Mesenchymal stem cell (in vitro differentiated cells and primary cell): ENCODE measurements at regions not wholly inside any gene's neighbourhood (a gene's known extent, or its start where the extent isn't known, plus 50 kb on each side); places are given as distances from the start of the nearest gene placed in this dataset.

Experiments
- DNase-seq: peaks from one replicate; pipeline ENCODE4 v3.0.0-alpha.2; 2013
- H2AFZ ChIP-seq: one replicate; pipeline ENCODE4 v1.6.1; 2013; ENCODE audit warnings: low read depth, mild to moderate bottlenecking, control low read depth, inconsistent platforms, low read length, moderate library complexity
- H2AK5ac ChIP-seq: 2 replicates; pipeline ENCODE4 v1.6.1; 2013; ENCODE audit warnings: low read length, moderate library complexity, mild to moderate bottlenecking, inconsistent platforms; ENCODE audit not compliant: severe bottlenecking
- H2BK120ac ChIP-seq: one replicate; pipeline ENCODE4 v1.6.1; 2013; ENCODE audit warnings: low read depth, mild to moderate bottlenecking, inconsistent platforms, low read length, moderate library complexity
- H2BK12ac ChIP-seq, 2 experiments: one replicate each; pipeline ENCODE4 v1.6.1; 2013; ENCODE audit warnings: inconsistent platforms in 2 of 2, low read length in 2 of 2, mild to moderate bottlenecking in 2 of 2, moderate library complexity in 2 of 2, control low read depth in 1 of 2
- H2BK15ac ChIP-seq: one replicate; pipeline ENCODE4 v1.6.1; 2013; ENCODE audit warnings: mild to moderate bottlenecking, low read depth, inconsistent platforms; ENCODE audit not compliant: poor library complexity, severe bottlenecking
- H2BK5ac ChIP-seq: 2 replicates; pipeline ENCODE4 v1.6.1; 2013; ENCODE audit warnings: low read depth, mild to moderate bottlenecking, low read length, control low read depth, inconsistent platforms; ENCODE audit not compliant: poor library complexity, severe bottlenecking
- H3K14ac ChIP-seq, 2 experiments: one replicate each; pipeline ENCODE4 v1.6.1; 2013; ENCODE audit warnings: inconsistent platforms in 2 of 2, low read length in 2 of 2, control low read depth in 1 of 2, mild to moderate bottlenecking in 1 of 2, moderate library complexity in 1 of 2
- H3K18ac ChIP-seq, 2 experiments: one replicate each; pipeline ENCODE4 v1.6.1; 2013; ENCODE audit warnings: inconsistent platforms in 2 of 2, low read length in 2 of 2, control low read depth in 1 of 2, low read depth in 1 of 2, mild to moderate bottlenecking in 1 of 2
- H3K23ac ChIP-seq, 2 experiments: one replicate each; pipeline ENCODE4 v1.6.1; 2013; ENCODE audit warnings: inconsistent platforms in 2 of 2, low read length in 2 of 2, mild to moderate bottlenecking in 2 of 2, moderate library complexity in 2 of 2, control low read depth in 1 of 2
- H3K27ac ChIP-seq: 2 replicates; pipeline ENCODE4 v1.5.1; 2013; ENCODE audit warnings: mild to moderate bottlenecking, moderate library complexity, low read length, control low read depth, inconsistent platforms; ENCODE audit not compliant: poor library complexity, severe bottlenecking
- H3K27me3 ChIP-seq, 2 experiments: 2 replicates each; pipeline versions ENCODE4 v1.6.1 to v1.7.0; 2013; ENCODE audit warnings: low read length in 2 of 2, mild to moderate bottlenecking in 2 of 2, moderate library complexity in 2 of 2, control low read depth in 1 of 2, inconsistent platforms in 1 of 2; ENCODE audit not compliant: control insufficient read depth in 1 of 2, insufficient read depth in 1 of 2
- H3K36me3 ChIP-seq, 2 experiments: 2 replicates each; pipeline versions ENCODE4 v1.6.1 to v1.7.0; 2013; ENCODE audit warnings: low read length in 2 of 2, control low read depth in 1 of 2, inconsistent platforms in 1 of 2, low read depth in 1 of 2, mild to moderate bottlenecking in 1 of 2; ENCODE audit not compliant: insufficient read depth in 2 of 2, control insufficient read depth in 1 of 2
- H3K4ac ChIP-seq, 2 experiments: one replicate each; pipeline ENCODE4 v1.6.1; 2013; ENCODE audit warnings: inconsistent platforms in 2 of 2, low read length in 2 of 2, mild to moderate bottlenecking in 2 of 2, moderate library complexity in 2 of 2, control low read depth in 1 of 2, low read depth in 1 of 2
- H3K4me1 ChIP-seq: 2 replicates; pipeline ENCODE4 v1.6.1; 2013; ENCODE audit warnings: low read depth, low read length, control low read depth; ENCODE audit not compliant: control insufficient read depth, insufficient read depth
- H3K4me2 ChIP-seq: 2 replicates; pipeline ENCODE4 v1.6.1; 2013; ENCODE audit warnings: low read length, mild to moderate bottlenecking, inconsistent platforms; ENCODE audit not compliant: poor library complexity, severe bottlenecking
- H3K4me3 ChIP-seq, 2 experiments: 2 replicates each; pipeline versions ENCODE4 v1.5.1 to v1.7.0; 2013; ENCODE audit warnings: low read length in 2 of 2, mild to moderate bottlenecking in 2 of 2, control low read depth in 1 of 2, low read depth in 1 of 2; ENCODE audit not compliant: insufficient read depth in 1 of 2
- H3K79me1 ChIP-seq: replicated peaks from 2 replicates; pipeline ENCODE4 v1.6.1; 2013; ENCODE audit warnings: mild to moderate bottlenecking, control low read depth, low read length, inconsistent platforms; ENCODE audit not compliant: poor library complexity, severe bottlenecking
- H3K9ac ChIP-seq: 2 replicates; pipeline ENCODE4 v1.7.0; 2013; ENCODE audit warnings: mild to moderate bottlenecking, low read length, moderate library complexity
- H3K9me3 ChIP-seq: 2 replicates; pipeline ENCODE4 v1.7.0; 2013; ENCODE audit warnings: mild to moderate bottlenecking, low read length; ENCODE audit not compliant: control insufficient read depth
- H4K8ac ChIP-seq: one replicate; pipeline ENCODE4 v1.6.1; 2013; ENCODE audit warnings: inconsistent platforms, mild to moderate bottlenecking, low read length, moderate library complexity
- H4K91ac ChIP-seq: one replicate; pipeline ENCODE4 v1.6.1; 2013; ENCODE audit warnings: mild to moderate bottlenecking, low read length, inconsistent platforms
- WGBS: methylation state at CpG from one replicate; pipeline ENCODE4 v1.1.7; 2013; ENCODE audit warnings: mixed read lengths; 5-methylcytosine and 5-hydroxymethylcytosine counted together

DNA sequence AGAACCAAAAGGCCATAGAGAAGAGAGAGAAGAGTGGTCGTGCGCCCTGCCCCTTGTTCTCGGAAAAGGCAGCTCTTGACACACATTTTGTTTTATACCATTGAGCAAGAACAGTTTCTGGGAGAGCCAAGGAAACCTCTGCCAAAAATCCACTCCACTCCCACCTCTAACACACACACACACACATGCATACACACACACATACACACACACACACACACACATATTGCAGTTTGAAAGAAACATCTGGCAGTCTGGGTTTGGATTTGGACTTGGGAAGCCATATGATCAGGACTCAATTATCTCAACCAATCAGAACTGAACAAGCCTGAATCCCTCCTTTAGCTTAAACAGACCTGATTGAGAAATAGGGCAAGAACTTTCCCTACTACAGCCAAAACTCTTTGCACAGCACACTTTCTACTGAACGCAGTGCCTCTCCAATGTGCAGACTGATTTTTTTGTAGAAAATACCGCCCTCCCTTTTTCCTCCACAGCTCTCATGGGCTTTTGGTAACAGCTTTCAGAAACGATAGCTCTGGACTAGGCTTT is 484.0 kb upstream of the ZWINT start:
- no peak overlapping the region for H3K4ac ChIP-seq
- WGBS: 78% methylated on average over 6 of the region's 6 CpGs
- no peak overlapping the region for H4K91ac ChIP-seq
- H3K14ac ChIP-seq: no peak overlapping the region
- H3K4me1 ChIP-seq: no peaks in the 10 kb centered on the region
- H2BK5ac ChIP-seq: no peak overlapping the region
- H3K79me1 ChIP-seq: no peaks in the 10 kb centered on the region
- H3K27ac ChIP-seq: no peak overlapping the region
- H2AK5ac ChIP-seq: no peak overlapping the region
- H3K36me3 ChIP-seq: no peaks in the 10 kb centered on the region
- no peak for DNase-seq
- H2AFZ ChIP-seq: no peak overlapping the region
- H3K18ac ChIP-seq: no peak overlapping the region
- no peak overlapping the region for H2BK120ac ChIP-seq
- no peaks in the 10 kb centered on the region for H3K9me3 ChIP-seq
- H3K23ac ChIP-seq: no peak overlapping the region
- H3K9ac ChIP-seq: no peak overlapping the region
- no peak overlapping the region for H2BK12ac ChIP-seq
- H3K27me3 ChIP-seq: no peaks in the 10 kb centered on the region
- H4K8ac ChIP-seq: no peak overlapping the region
- H3K4me3 ChIP-seq: no peak overlapping the region
- no peak overlapping the region for H3K4me2 ChIP-seq
- H2BK15ac ChIP-seq: no peak overlapping the region

DNA sequence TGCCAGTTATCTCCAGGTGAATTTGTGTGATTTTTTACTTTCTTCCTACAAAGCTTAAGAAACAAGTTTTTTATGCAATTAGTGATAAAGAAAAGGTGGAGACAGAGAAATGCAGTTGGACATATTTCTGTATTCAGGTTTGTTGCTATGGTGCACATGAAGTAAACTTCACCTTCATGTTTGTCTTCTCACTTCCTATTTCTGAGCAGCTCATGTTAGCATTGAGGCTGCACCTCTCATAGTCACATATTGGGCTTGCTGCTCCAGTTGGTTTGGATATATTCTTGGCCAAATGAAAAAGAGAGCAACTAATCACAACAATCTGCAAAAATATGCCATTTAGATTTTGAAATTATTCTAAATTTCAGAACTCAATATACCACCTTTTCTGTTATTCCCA is 475.6 kb upstream of the ZWINT start:
- Histone ChIP-seq H2BK15ac (no peak overlapping the region), H3K9ac (no peak overlapping the region), H2BK5ac (no peak overlapping the region), H3K18ac (no peak overlapping the region), H3K4me1 (no peaks in the 10 kb centered on the region), H2AFZ (no peak overlapping the region), H4K91ac (no peak overlapping the region), H3K27me3 (no peaks in the 10 kb centered on the region), H2AK5ac (no peak overlapping the region), H3K23ac (no peak overlapping the region), H4K8ac (no peak overlapping the region), H3K14ac (no peak overlapping the region), H2BK12ac (no peak overlapping the region), H3K79me1 (no peaks in the 10 kb centered on the region), H2BK120ac (no peak overlapping the region), H3K27ac (no peak overlapping the region), H3K4me3 (no peak overlapping the region), H3K9me3 (no peaks in the 10 kb centered on the region), H3K36me3 (no peaks in the 10 kb centered on the region), H3K4me2 (no peak overlapping the region), H3K4ac (no peak overlapping the region)
- no peak for DNase-seq

DNA sequence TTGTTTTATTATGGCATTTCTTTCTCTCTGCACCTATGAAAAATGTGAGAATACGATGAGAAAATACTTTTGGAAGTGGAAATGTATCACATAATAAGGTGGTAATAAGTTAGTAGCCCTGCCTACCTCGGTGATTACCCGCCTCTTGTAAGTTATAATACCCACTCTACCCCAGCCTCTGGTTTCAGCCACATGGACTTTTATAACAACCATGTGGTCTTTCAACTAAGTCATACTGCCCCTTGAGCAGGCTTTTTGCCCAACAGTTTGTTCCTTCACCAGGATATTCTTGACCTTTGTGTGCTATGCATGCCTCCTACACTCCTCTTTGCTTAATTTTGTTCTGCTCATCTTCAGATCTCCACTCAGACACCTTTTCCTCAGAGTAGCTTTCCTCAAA is 470.6 kb upstream of the ZWINT start:
- Histone ChIP-seq H2BK120ac (no peak overlapping the region), H3K27ac (no peak overlapping the region), H4K8ac (no peak overlapping the region), H3K23ac (no peak overlapping the region), H3K4me1 (no peaks in the 10 kb centered on the region), H3K9me3 (peaks cover 8% of the 10 kb centered on the region), H3K27me3 (no peaks in the 10 kb centered on the region), H3K18ac (no peak overlapping the region), H3K14ac (no peak overlapping the region), H3K4me2 (no peak overlapping the region), H2AK5ac (no peak overlapping the region), H3K4me3 (no peak overlapping the region), H3K4ac (no peak overlapping the region), H2BK5ac (no peak overlapping the region), H3K36me3 (no peaks in the 10 kb centered on the region), H2BK15ac (no peak overlapping the region), H3K9ac (no peak overlapping the region), H2BK12ac (no peak overlapping the region), H2AFZ (no peak overlapping the region), H4K91ac (no peak overlapping the region), H3K79me1 (no peaks in the 10 kb centered on the region)
- WGBS: 44% methylated on average over 3 of the region's 3 CpGs
- DNase-seq: no peak

DNA sequence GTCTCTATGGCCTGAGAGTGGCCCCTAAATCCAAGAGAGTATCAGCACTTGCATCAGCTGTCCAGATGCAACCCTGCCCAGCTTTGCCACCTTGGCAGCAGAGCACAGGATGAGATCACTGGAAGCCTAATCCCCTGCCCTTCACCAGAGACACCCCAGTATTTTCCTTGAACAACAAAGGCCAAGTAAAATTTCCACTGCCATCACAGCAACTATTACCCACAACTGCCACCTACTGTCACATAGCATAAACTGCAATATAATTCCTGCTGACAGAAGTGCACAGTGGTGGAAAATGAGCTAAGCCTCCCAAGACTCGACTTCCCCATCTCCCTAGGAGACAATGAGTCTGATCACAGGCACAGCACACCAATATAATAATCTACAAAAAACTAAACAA is 462.8 kb upstream of the ZWINT start:
- Histone ChIP-seq H3K4me1 (no peaks in the 10 kb centered on the region), H3K36me3 (no peaks in the 10 kb centered on the region), H3K27ac (no peak overlapping the region), H4K8ac (no peak overlapping the region), H3K4ac (no peak overlapping the region), H3K18ac (no peak overlapping the region), H3K79me1 (no peaks in the 10 kb centered on the region), H2AFZ (no peak overlapping the region), H2BK120ac (no peak overlapping the region), H3K4me2 (no peak overlapping the region), H3K4me3 (no peak overlapping the region), H3K9me3 (peaks cover 35% of the 10 kb centered on the region), H3K14ac (no peak overlapping the region), H2BK12ac (no peak overlapping the region), H3K9ac (no peak overlapping the region), H3K23ac (no peak overlapping the region), H2BK5ac (no peak overlapping the region), H2BK15ac (no peak overlapping the region), H2AK5ac (no peak overlapping the region), H4K91ac (no peak overlapping the region), H3K27me3 (no peaks in the 10 kb centered on the region)
- DNase-seq: peak; percentile 3
- WGBS: 82% methylated on average over 1 of the region's 1 CpG
